ENCODE measurements at regions not wholly inside any gene's neighbourhood (a gene's known extent, or its start where the extent isn't known, plus 50 kb on each side); places are given as distances from the start of the nearest gene placed in this dataset.

DNA sequence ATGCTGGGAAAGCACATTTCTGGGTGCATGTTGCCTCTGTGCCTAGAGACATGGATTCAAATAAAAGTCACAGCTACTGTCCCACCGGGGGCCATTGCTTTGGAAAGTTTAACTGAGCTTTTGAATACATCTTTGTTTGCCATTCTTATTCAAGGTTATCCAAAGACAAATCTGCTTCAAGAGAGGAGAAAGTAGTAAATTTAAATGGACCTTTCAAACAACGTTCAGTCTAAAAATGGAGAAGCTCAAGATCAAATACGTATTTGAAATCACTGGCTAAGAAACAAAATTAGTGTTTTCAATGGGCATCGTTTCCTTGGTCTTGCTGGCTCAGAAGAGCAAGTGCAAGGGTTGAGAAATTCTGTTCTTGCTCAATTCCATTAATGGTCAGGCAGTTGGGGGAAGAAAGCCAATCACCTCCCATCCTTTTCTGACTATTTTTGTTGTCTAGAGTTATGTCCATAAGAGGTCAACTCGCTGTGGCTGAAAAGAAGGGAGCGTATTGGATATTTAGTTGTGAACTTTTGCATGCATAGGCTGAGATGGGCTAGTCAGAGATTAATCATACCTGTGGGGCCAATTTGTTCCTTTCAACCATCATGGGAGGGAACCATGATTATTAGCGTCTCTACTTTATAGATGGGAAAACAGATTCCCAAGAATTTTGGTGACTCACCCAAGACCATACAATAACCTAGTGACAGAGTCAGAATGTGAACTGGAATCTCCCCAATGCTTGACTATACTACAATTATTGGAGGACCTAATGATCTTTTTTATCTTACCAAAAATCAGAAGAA is 276.2 kb upstream of the TNC start:
- no peaks in the 10 kb centered on the region for H3K9me3 ChIP-seq (ENCODE audit: low read length)
- no peaks in the 10 kb centered on the region for H3K4me1 ChIP-seq (ENCODE audit: insufficient read depth, low read length)
- intact Hi-C loops (cut with micrococcal nuclease; ENCODE audit: unreplicated experiment), result no loop called here
- H2AFZ ChIP-seq (ENCODE audit: low read length), result no peak overlapping the region
- ATAC-seq, result no peak
- H3K4me2 ChIP-seq (ENCODE audit: low read depth, low read length), result no peak overlapping the region
- no peaks in the 10 kb centered on the region for H3K27me3 ChIP-seq (ENCODE audit: control insufficient read depth in 1 of 2, insufficient read depth in 2 of 2, low read length in 2 of 2)
- FAIRE-seq, result no peak
- ChIA-PET POLR2A (no interaction called here), CTCF (ENCODE audit: low intra/inter-chr PET ratio, low total read pairs) (no interaction called here)
- no peak overlapping the region for H3K9ac ChIP-seq (ENCODE audit: insufficient read depth, low read depth, low read length)
- H3K36me3 ChIP-seq (replicated peaks in 1 of 2; ENCODE audit: control insufficient read depth in 1 of 2, insufficient read depth in 2 of 2, low read length in 2 of 2), result no peaks in the 10 kb centered on the region
- 0% methylated on average over 7 of the region's 7 CpGs for WGBS (ENCODE audit: low lambda C conversion rate)
- H3K27ac ChIP-seq (ENCODE audit: extremely low read length, insufficient read depth, low read length), result no peak overlapping the region
- no peak overlapping the region for H3K4me3 ChIP-seq (replicated peaks in 1 of 3; ENCODE audit: insufficient read depth in 1 of 3, low read depth in 2 of 3, low read length in 3 of 3)
- no peak for DNase-seq (ENCODE audit: low spot score)
- in situ Hi-C loops (cut with HindIII; ENCODE audit: extremely low pct_ligation_motif_present, low pct_unique_long_range_greater_than_20kb), result no loop called here
- no peaks in the 10 kb centered on the region for H3K79me2 ChIP-seq (ENCODE audit: insufficient read depth, low read length)
- H4K20me1 ChIP-seq (ENCODE audit: insufficient read depth, low read length), result no peaks in the 10 kb centered on the region
- BruUV-seq (replicated peaks), result no TSS peak
- no peak for TF ChIP-seq BCL6 (CRISPR knock-in tag; IDR thresholded peaks at IDR 0.05)
- no peak for TF ChIP-seq ZFP41 (CRISPR knock-in tag; IDR thresholded peaks at IDR 0.05; ENCODE audit: borderline replicate concordance)
- TF ChIP-seq RXRB (CRISPR knock-in tag; IDR thresholded peaks at IDR 0.05; ENCODE audit: borderline replicate concordance), result no peak
- TF ChIP-seq MIER3 (CRISPR knock-in tag; IDR thresholded peaks at IDR 0.05; ENCODE audit: borderline replicate concordance), result no peak
- no peak for TF ChIP-seq NFATC3 (CRISPR knock-in tag; IDR thresholded peaks at IDR 0.05)
- TF ChIP-seq, protein P1, sequence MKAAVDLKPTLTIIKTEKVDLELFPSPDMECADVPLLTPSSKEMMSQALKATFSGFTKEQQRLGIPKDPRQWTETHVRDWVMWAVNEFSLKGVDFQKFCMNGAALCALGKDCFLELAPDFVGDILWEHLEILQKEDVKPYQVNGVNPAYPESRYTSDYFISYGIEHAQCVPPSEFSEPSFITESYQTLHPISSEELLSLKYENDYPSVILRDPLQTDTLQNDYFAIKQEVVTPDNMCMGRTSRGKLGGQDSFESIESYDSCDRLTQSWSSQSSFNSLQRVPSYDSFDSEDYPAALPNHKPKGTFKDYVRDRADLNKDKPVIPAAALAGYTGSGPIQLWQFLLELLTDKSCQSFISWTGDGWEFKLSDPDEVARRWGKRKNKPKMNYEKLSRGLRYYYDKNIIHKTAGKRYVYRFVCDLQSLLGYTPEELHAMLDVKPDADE (CRISPR knock-in tag; IDR thresholded peaks at IDR 0.05), result no peak
- TF ChIP-seq, protein P2, sequence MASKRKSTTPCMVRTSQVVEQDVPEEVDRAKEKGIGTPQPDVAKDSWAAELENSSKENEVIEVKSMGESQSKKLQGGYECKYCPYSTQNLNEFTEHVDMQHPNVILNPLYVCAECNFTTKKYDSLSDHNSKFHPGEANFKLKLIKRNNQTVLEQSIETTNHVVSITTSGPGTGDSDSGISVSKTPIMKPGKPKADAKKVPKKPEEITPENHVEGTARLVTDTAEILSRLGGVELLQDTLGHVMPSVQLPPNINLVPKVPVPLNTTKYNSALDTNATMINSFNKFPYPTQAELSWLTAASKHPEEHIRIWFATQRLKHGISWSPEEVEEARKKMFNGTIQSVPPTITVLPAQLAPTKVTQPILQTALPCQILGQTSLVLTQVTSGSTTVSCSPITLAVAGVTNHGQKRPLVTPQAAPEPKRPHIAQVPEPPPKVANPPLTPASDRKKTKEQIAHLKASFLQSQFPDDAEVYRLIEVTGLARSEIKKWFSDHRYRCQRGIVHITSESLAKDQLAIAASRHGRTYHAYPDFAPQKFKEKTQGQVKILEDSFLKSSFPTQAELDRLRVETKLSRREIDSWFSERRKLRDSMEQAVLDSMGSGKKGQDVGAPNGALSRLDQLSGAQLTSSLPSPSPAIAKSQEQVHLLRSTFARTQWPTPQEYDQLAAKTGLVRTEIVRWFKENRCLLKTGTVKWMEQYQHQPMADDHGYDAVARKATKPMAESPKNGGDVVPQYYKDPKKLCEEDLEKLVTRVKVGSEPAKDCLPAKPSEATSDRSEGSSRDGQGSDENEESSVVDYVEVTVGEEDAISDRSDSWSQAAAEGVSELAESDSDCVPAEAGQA (IDR thresholded peaks at IDR 0.05; ENCODE audit: low read depth), result no peak
- TF ChIP-seq, protein P2 (CRISPR knock-in tag; IDR thresholded peaks at IDR 0.05; ENCODE audit: borderline replicate concordance), result no peak
- no peak for TF ChIP-seq ZNF605 (CRISPR knock-in tag; IDR thresholded peaks at IDR 0.05)
- no peak for TF ChIP-seq ZNF577 (CRISPR knock-in tag; IDR thresholded peaks at IDR 0.05; ENCODE audit: borderline replicate concordance, low read depth)
- TF ChIP-seq TP53 (CRISPR knock-in tag; conservative IDR thresholded peaks at IDR 0.05), result no peak
- TF ChIP-seq RBM22 (optimal IDR thresholded peaks at IDR 0.05; ENCODE audit: low read length), result no peak
- no peak for TF ChIP-seq TBP (CRISPR knock-in tag; IDR thresholded peaks at IDR 0.05)
- TF ChIP-seq, protein P3, sequence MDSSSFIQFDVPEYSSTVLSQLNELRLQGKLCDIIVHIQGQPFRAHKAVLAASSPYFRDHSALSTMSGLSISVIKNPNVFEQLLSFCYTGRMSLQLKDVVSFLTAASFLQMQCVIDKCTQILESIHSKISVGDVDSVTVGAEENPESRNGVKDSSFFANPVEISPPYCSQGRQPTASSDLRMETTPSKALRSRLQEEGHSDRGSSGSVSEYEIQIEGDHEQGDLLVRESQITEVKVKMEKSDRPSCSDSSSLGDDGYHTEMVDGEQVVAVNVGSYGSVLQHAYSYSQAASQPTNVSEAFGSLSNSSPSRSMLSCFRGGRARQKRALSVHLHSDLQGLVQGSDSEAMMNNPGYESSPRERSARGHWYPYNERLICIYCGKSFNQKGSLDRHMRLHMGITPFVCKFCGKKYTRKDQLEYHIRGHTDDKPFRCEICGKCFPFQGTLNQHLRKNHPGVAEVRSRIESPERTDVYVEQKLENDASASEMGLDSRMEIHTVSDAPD (CRISPR knock-in tag; IDR thresholded peaks at IDR 0.05), result no peak
- TF ChIP-seq ZKSCAN5 (CRISPR knock-in tag; IDR thresholded peaks at IDR 0.05), result no peak
- TF ChIP-seq, protein P4, sequence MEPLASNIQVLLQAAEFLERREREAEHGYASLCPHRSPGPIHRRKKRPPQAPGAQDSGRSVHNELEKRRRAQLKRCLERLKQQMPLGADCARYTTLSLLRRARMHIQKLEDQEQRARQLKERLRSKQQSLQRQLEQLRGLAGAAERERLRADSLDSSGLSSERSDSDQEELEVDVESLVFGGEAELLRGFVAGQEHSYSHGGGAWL (CRISPR knock-in tag; IDR thresholded peaks at IDR 0.05), result no peak
- no peak for TF ChIP-seq ZNF7 (CRISPR knock-in tag; IDR thresholded peaks at IDR 0.05)
